HCT116 (cell line): ENCODE measurements at regions not wholly inside any gene's neighbourhood (a gene's known extent, or its start where the extent isn't known, plus 50 kb on each side); places are given as distances from the start of the nearest gene placed in this dataset.

Experiments used
- ATAC-seq: fragments of 200-7000 bp; cut with Tn5 transposase; 2 replicates; pipeline ENCODE4 v1.9.1; 2020; ENCODE audit warnings: mild to moderate bottlenecking, moderate library complexity
- BruUV-seq: library from RNA; stranded (reverse); fragments of 400-500 nt; replicated peaks from 2 replicates; lab custom pipeline; 2021; lab: Mats Ljungman, UMichigan
- CTCF ChIA-PET: fragments of 300-600 bp; sonication (Branson Sonifier 250); formaldehyde crosslinking; loops from one replicate; lab custom pipeline; 2021; ENCODE audit warnings: antibody characterized with exemption; lab: Charles Lee
- POLR2A ChIA-PET: fragments of 300-600, 350-600 bp; sonication (Branson Sonifier 250); formaldehyde crosslinking; loops from one replicate; lab custom pipeline; 2021; ENCODE audit warnings: antibody characterized with exemption; lab: Charles Lee
- RAD21 ChIA-PET, 2 experiments: fragments of 300-600 bp; sonication (Branson Sonifier 250); formaldehyde crosslinking; loops; one replicate each; lab custom pipeline; 2023; ENCODE audit warnings: low total read pairs in 2 of 2; ENCODE audit not compliant: uncharacterized antibody in 2 of 2, unreplicated experiment in 2 of 2, low non-redundant PET in 1 of 2; lab: Charles Lee
- DNase-seq: peaks from one replicate; pipeline ENCODE4 v3.0.0-alpha.2; 2010; ENCODE audit warnings: low read depth, low spot score
- H2AFZ ChIP-seq: fragments of 200-600 bp; shearing (Covaris generic), sonication (generic); 2 replicates; pipeline ENCODE4 v1.6.1; 2017; ENCODE audit warnings: low read depth, mixed run types, mixed read lengths, antibody characterized with exemption, low read length; ENCODE audit not compliant: poor library complexity, severe bottlenecking
- H3K27ac ChIP-seq: 2 replicates; pipeline ENCODE4 v1.5.1; 2012; ENCODE audit warnings: low read depth, low read length
- H3K27me3 ChIP-seq: fragments of 200-600 bp; sonication (generic); 2 replicates; pipeline ENCODE4 v1.6.1; 2016; ENCODE audit warnings: mixed run types, low read length, mixed read lengths; ENCODE audit not compliant: insufficient read depth
- H3K36me3 ChIP-seq, 2 experiments: fragments of 200-500 bp in 1 of 2; fragments of 200-600 bp in 1 of 2; sonication (Bioruptor generic) in 1 of 2; sonication (generic) in 1 of 2; 2 replicates each; pipeline versions ENCODE4 v1.5.1 to v1.6.1; 2014 to 2016; ENCODE audit warnings: low read length in 2 of 2, inconsistent platforms in 1 of 2, mixed read lengths in 1 of 2, mixed run types in 1 of 2; ENCODE audit not compliant: insufficient read depth in 2 of 2, control insufficient read depth in 1 of 2
- H3K4me1 ChIP-seq, 2 experiments: fragments of 200-600 bp in 1 of 2; sonication (generic) in 1 of 2; 2 replicates each; pipeline versions ENCODE4 v1.5.1 to v1.6.1; 2012 to 2017; ENCODE audit warnings: low read length in 2 of 2, inconsistent platforms in 1 of 2, mild to moderate bottlenecking in 1 of 2, mixed read lengths in 1 of 2, mixed run types in 1 of 2, moderate library complexity in 1 of 2; ENCODE audit not compliant: insufficient read depth in 2 of 2, control insufficient read depth in 1 of 2
- H3K4me2 ChIP-seq: fragments of 200-600 bp; sonication (generic); 2 replicates; pipeline ENCODE4 v1.6.1; 2017; ENCODE audit warnings: mixed run types, low read length, mixed read lengths
- H3K4me3 ChIP-seq, 2 experiments: fragments of 200-600 bp in 1 of 2; sonication (generic) in 1 of 2; replicated peaks in 1 of 2; 2 replicates each; pipeline ENCODE4 v1.5.1; 2011 to 2016; ENCODE audit warnings: low read length in 2 of 2, control low read depth in 1 of 2, low read depth in 1 of 2, mild to moderate bottlenecking in 1 of 2, mixed read lengths in 1 of 2, mixed run types in 1 of 2
- H3K79me2 ChIP-seq: fragments of 200-600 bp; sonication (generic); 2 replicates; pipeline ENCODE4 v1.6.1; 2017; ENCODE audit warnings: mild to moderate bottlenecking, mixed run types, low read length, moderate library complexity, mixed read lengths; ENCODE audit not compliant: insufficient read depth
- H3K9ac ChIP-seq: fragments of 200-600 bp; sonication (generic); 2 replicates; pipeline ENCODE4 v1.6.1; 2016; ENCODE audit warnings: low read length, mixed read lengths
- H3K9me2 ChIP-seq: fragments of 200-600 bp; sonication (generic), shearing (Covaris generic); 2 replicates; pipeline ENCODE4 v1.6.1; 2017; ENCODE audit warnings: mixed run types, mild to moderate bottlenecking, moderate library complexity; ENCODE audit not compliant: insufficient read depth
- H3K9me3 ChIP-seq, 2 experiments: fragments of 200-500 bp in 1 of 2; fragments of 200-600 bp in 1 of 2; sonication (Bioruptor generic) in 1 of 2; sonication (generic) in 1 of 2; 2 replicates each; pipeline ENCODE4 v1.6.1; 2014 to 2017; ENCODE audit warnings: low read length in 2 of 2, mixed read lengths in 2 of 2, inconsistent platforms in 1 of 2, low read depth in 1 of 2, mild to moderate bottlenecking in 1 of 2, mixed run types in 1 of 2, moderate library complexity in 1 of 2; ENCODE audit not compliant: control insufficient read depth in 1 of 2, insufficient read depth in 1 of 2
- H4K20me1 ChIP-seq: fragments of 200-600 bp; sonication (generic), shearing (Covaris generic); 2 replicates; pipeline ENCODE4 v1.6.1; 2017; ENCODE audit warnings: mixed run types, mild to moderate bottlenecking, moderate library complexity; ENCODE audit not compliant: insufficient read depth
- EGR1 ChIP-seq: IDR thresholded peaks from 2 replicates; pipeline ENCODE4 v1.6.1; 2012; ENCODE audit warnings: low read depth
- FOSL1 ChIP-seq: IDR thresholded peaks from 2 replicates; pipeline ENCODE4 v1.6.1; 2012; ENCODE audit warnings: low read depth
- POLR2AphosphoS5 ChIP-seq: IDR thresholded peaks from 2 replicates; pipeline ENCODE4 v1.6.1; 2011; ENCODE audit warnings: mild to moderate bottlenecking, low read depth, low read length, moderate library complexity
- RAD21 ChIP-seq: IDR thresholded peaks from 2 replicates; pipeline ENCODE4 v1.6.1; 2012; ENCODE audit warnings: low read depth, mild to moderate bottlenecking
- SRF ChIP-seq: IDR thresholded peaks from 2 replicates; pipeline ENCODE4 v1.6.1; 2012; ENCODE audit warnings: low read depth
- TCF7L2 ChIP-seq: IDR thresholded peaks from 2 replicates; pipeline ENCODE4 v1.7.0; 2011; ENCODE audit warnings: borderline replicate concordance, inconsistent platforms; ENCODE audit not compliant: insufficient read depth, insufficient read length; ENCODE audit errors: extremely low read depth
- YY1 ChIP-seq: IDR thresholded peaks from 2 replicates; pipeline ENCODE4 v1.6.1; 2011; ENCODE audit warnings: low read length, low read depth, moderate library complexity, mild to moderate bottlenecking; ENCODE audit not compliant: insufficient replicate concordance; ENCODE audit errors: extremely low read depth
- intact Hi-C: fragments of 100-400 bp; cut with micrococcal nuclease; formaldehyde crosslinking; loops from 2 replicates; pipeline ENCODE4 v1.10.0; 2022
- TF ChIP-seq, protein P1 (sequence below): IDR thresholded peaks from 2 replicates; pipeline ENCODE4 v1.6.1; 2012
- TF ChIP-seq, protein P2 (sequence below): IDR thresholded peaks from 2 replicates; pipeline ENCODE4 v1.6.1; 2012; ENCODE audit warnings: low read depth

DNA sequence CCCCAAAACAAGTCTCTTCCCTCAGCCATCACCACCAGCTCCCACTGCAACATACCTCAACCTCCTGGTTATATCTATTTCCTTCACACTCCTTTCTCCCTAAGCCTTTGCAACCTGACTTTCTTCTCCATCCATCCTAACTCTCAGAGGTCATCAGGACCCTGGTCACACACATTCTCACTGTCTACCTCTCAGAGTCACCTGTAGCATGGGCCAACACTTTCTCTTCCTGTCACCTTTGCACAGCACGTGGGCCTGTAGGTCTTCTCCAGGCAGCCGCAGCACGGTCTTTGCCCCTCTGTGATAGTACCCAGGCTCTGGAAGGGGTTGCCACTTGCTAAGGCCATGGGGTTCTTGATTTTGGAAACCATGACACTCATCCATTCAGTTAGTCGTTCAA lies 921.1 kb downstream of the UQCRFS1 start:
- intact Hi-C loops, result no loop called here
- no peak overlapping the region for H3K4me2 ChIP-seq
- H3K4me1 ChIP-seq, result no peaks in the 10 kb centered on the region
- no peak overlapping the region for H3K9ac ChIP-seq
- H3K9me3 ChIP-seq, result peaks cover 8 to 28% of the 10 kb centered on the region in 2 experiments; a peak in 2 of 4 replicates
- H3K4me3 ChIP-seq, result no peak overlapping the region
- BruUV-seq, result no TSS peak
- H3K9me2 ChIP-seq, result no peaks in the 10 kb centered on the region
- TF ChIP-seq EGR1 (no peak), POLR2AphosphoS5 (no peak)
- H3K27me3 ChIP-seq, result no peaks in the 10 kb centered on the region
- H3K36me3 ChIP-seq, result no peaks in the 10 kb centered on the region
- CTCF ChIA-PET, result no interaction called here
- RAD21 ChIA-PET, result no interaction called here
- POLR2A ChIA-PET, result no interaction called here
- H2AFZ ChIP-seq, result no peak overlapping the region
- no peaks in the 10 kb centered on the region for H3K79me2 ChIP-seq
- ATAC-seq, result no peak
- DNase-seq, result no peak
- H4K20me1 ChIP-seq, result no peaks in the 10 kb centered on the region
- H3K27ac ChIP-seq, result no peak overlapping the region

DNA sequence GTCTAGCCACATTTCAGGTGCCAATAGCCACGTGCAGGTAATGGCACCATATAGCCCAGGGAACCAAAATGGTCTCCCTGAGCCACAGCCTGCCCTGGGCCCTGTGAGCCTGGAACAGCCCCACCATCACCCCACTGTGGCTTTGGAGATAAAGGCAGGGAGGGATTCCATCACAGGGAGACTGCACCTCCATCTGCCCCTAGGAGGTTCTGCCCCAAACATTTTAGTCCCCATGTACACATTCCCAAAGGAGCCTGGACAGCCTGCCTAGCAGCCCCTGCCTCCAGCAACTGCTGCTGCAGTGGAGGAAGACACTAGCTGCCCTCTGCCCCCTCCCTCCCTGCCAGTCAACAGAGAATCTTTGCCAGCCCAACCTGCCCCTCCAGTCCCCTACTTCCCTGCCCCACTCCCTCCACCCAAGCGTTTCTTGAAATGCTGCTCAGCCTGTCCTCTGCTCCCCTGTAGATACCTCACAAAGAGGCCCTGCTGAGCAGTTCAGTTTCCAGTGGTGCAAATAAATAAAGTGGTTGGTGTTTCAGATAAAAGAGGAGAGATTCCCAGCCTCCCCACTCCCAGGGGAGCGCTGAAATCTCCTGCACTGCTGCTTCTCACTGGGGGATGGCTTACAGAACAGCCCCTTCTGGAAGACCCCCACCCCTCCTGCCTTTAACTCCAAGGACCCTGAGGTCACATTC lies 921.8 kb downstream of the UQCRFS1 start:
- Histone ChIP-seq H2AFZ (no peak overlapping the region), H3K36me3 (no peaks in the 10 kb centered on the region), H3K9ac (no peak overlapping the region), H3K27ac (no peak overlapping the region), H3K27me3 (no peaks in the 10 kb centered on the region), H3K9me3 (peaks cover 8 to 26% of the 10 kb centered on the region in 2 experiments; a peak in 2 of 4 replicates), H3K4me2 (no peak overlapping the region), H3K4me3 (no peak overlapping the region), H3K79me2 (no peaks in the 10 kb centered on the region), H3K4me1 (no peaks in the 10 kb centered on the region), H4K20me1 (no peaks in the 10 kb centered on the region), H3K9me2 (no peaks in the 10 kb centered on the region)
- DNase-seq (no peak), ATAC-seq (no peak)
- ChIA-PET RAD21 (no interaction called here), CTCF (no interaction called here), POLR2A (no interaction called here)
- no TSS peak for BruUV-seq
- intact Hi-C loops, result no loop called here
- no peak for TF ChIP-seq YY1
- no peak for TF ChIP-seq RAD21
- TF ChIP-seq, protein P1, sequence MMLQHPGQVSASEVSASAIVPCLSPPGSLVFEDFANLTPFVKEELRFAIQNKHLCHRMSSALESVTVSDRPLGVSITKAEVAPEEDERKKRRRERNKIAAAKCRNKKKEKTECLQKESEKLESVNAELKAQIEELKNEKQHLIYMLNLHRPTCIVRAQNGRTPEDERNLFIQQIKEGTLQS, result no peak
- TF ChIP-seq FOSL1, result no peak
- TF ChIP-seq POLR2AphosphoS5, result no peak
- TF ChIP-seq, protein P2, sequence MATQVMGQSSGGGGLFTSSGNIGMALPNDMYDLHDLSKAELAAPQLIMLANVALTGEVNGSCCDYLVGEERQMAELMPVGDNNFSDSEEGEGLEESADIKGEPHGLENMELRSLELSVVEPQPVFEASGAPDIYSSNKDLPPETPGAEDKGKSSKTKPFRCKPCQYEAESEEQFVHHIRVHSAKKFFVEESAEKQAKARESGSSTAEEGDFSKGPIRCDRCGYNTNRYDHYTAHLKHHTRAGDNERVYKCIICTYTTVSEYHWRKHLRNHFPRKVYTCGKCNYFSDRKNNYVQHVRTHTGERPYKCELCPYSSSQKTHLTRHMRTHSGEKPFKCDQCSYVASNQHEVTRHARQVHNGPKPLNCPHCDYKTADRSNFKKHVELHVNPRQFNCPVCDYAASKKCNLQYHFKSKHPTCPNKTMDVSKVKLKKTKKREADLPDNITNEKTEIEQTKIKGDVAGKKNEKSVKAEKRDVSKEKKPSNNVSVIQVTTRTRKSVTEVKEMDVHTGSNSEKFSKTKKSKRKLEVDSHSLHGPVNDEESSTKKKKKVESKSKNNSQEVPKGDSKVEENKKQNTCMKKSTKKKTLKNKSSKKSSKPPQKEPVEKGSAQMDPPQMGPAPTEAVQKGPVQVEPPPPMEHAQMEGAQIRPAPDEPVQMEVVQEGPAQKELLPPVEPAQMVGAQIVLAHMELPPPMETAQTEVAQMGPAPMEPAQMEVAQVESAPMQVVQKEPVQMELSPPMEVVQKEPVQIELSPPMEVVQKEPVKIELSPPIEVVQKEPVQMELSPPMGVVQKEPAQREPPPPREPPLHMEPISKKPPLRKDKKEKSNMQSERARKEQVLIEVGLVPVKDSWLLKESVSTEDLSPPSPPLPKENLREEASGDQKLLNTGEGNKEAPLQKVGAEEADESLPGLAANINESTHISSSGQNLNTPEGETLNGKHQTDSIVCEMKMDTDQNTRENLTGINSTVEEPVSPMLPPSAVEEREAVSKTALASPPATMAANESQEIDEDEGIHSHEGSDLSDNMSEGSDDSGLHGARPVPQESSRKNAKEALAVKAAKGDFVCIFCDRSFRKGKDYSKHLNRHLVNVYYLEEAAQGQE, result no peak
- TF ChIP-seq SRF, result no peak
- no peak for TF ChIP-seq TCF7L2
